Esophagus muscularis mucosa (tissue), 4 donors: ENCODE measurements at regions not wholly inside any gene's neighbourhood (a gene's known extent, or its start where the extent isn't known, plus 50 kb on each side); places are given as distances from the start of the nearest gene placed in this dataset.
"Not testable (repeated sequence)": the region's sequence is repeated elsewhere in the genome, so short reads cannot be mapped to it uniquely, and the experiment has no call there.

Experiments used
- EP300 ChIP-seq: sonication (generic); formaldehyde crosslinking; IDR thresholded peaks from one replicate; pipeline ENCODE4 v1.6.1; 2017; ENCODE audit warnings: antibody characterized with exemption
- POLR2AphosphoS5 ChIP-seq, 2 donors: sonication (generic); formaldehyde crosslinking; IDR thresholded peaks; one replicate each; pipeline ENCODE4 v1.6.1; 2017; ENCODE audit warnings: antibody characterized with exemption in 2 of 2
- TF ChIP-seq, protein P1 (sequence below), 3 experiments: fragments of 200-600 bp in 2 of 3; fragments of 450-650 bp in 1 of 3; sonication (generic) in 2 of 3; IDR thresholded peaks; one replicate each; pipeline ENCODE4 v1.5.1; 2017 to 2019; ENCODE audit warnings: antibody characterized with exemption in 3 of 3, mild to moderate bottlenecking in 2 of 3, moderate library complexity in 1 of 3

DNA sequence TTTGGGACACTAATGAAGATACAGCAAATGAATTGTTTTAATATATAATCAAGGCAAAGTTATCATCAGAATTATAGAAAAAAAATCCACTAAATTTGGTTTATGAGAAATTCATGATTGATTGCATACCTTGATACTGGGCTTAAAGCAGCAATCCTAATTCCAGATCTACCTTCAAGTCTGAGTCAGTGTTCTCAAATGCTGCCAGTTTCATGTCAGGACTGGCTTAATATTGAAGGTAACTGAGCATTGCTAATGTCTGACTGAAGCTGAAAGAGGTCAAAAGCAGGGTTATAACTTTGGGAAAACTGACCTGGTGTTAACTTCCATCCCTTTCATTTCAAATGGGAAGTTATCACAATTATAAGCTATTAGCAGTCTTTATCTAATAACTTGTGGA is 618.8 kb upstream of the SEMA6D start:
- TF ChIP-seq, protein P1, sequence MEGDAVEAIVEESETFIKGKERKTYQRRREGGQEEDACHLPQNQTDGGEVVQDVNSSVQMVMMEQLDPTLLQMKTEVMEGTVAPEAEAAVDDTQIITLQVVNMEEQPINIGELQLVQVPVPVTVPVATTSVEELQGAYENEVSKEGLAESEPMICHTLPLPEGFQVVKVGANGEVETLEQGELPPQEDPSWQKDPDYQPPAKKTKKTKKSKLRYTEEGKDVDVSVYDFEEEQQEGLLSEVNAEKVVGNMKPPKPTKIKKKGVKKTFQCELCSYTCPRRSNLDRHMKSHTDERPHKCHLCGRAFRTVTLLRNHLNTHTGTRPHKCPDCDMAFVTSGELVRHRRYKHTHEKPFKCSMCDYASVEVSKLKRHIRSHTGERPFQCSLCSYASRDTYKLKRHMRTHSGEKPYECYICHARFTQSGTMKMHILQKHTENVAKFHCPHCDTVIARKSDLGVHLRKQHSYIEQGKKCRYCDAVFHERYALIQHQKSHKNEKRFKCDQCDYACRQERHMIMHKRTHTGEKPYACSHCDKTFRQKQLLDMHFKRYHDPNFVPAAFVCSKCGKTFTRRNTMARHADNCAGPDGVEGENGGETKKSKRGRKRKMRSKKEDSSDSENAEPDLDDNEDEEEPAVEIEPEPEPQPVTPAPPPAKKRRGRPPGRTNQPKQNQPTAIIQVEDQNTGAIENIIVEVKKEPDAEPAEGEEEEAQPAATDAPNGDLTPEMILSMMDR (IDR thresholded peaks at IDR 0.05): not testable (repeated sequence)
- TF ChIP-seq POLR2AphosphoS5 (IDR thresholded peaks at IDR 0.05); EP300: not testable (repeated sequence)
